Caco-2 (cell line): ENCODE measurements at regions not wholly inside any gene's neighbourhood (a gene's known extent, or its start where the extent isn't known, plus 50 kb on each side); places are given as distances from the start of the nearest gene placed in this dataset.

Source experiments
- BruUV-seq: library from RNA; stranded (reverse); fragments of 400-500 nt; replicated peaks from 2 replicates; lab custom pipeline; 2021; lab: Mats Ljungman, UMichigan
- CTCF ChIA-PET: fragments of 300-600 bp; sonication (Branson Sonifier 250); formaldehyde crosslinking; loops from one replicate; lab custom pipeline; 2022; ENCODE audit warnings: antibody characterized with exemption; lab: Charles Lee
- POLR2A ChIA-PET: fragments of 300-600 bp; sonication (Branson Sonifier 250); formaldehyde crosslinking; loops from one replicate; lab custom pipeline; 2022; ENCODE audit warnings: antibody characterized with exemption; lab: Charles Lee
- DNase-seq, 2 experiments: peaks; one replicate each; pipeline versions ENCODE4 v3.0.0 to v3.0.0-alpha.2; 2020 to 2022
- H3K27me3 ChIP-seq: replicated peaks from 2 replicates; pipeline ENCODE4 v1.6.0; 2011; ENCODE audit warnings: low read length; ENCODE audit not compliant: control insufficient read depth, insufficient read depth
- H3K36me3 ChIP-seq: 2 replicates; pipeline ENCODE4 v1.5.1; 2011; ENCODE audit warnings: low read length; ENCODE audit not compliant: control insufficient read depth, insufficient read depth
- H3K4me1 ChIP-seq: fragments of 250-450 bp; sonication (Bioruptor Pico); 2 replicates; pipeline ENCODE4 v1.5.1; 2020; ENCODE audit warnings: mild to moderate bottlenecking
- H3K4me3 ChIP-seq: 2 replicates; pipeline ENCODE4 v1.5.1; 2011; ENCODE audit warnings: low read depth, mild to moderate bottlenecking, control low read depth, low read length
- H3K9me3 ChIP-seq: fragments of 250-450 bp; sonication (Bioruptor Pico); 2 replicates; pipeline ENCODE4 v1.5.1; 2020; ENCODE audit warnings: mild to moderate bottlenecking, moderate library complexity
- H3K27ac Mint-ChIP-seq: one replicate; pipeline ENCODE4 v1.8.0; 2022; ENCODE audit warnings: mixed read lengths; ENCODE audit not compliant: unreplicated experiment
- H3K27me3 Mint-ChIP-seq: one replicate; pipeline ENCODE4 v1.8.0; 2022; ENCODE audit warnings: mixed read lengths; ENCODE audit not compliant: insufficient read depth, unreplicated experiment
- H3K36me3 Mint-ChIP-seq: one replicate; pipeline ENCODE4 v1.8.0; 2022; ENCODE audit warnings: mild to moderate bottlenecking, mixed read lengths; ENCODE audit not compliant: insufficient read depth, unreplicated experiment
- H3K4me1 Mint-ChIP-seq: one replicate; pipeline ENCODE4 v1.8.0; 2022; ENCODE audit warnings: low read depth, mixed read lengths; ENCODE audit not compliant: unreplicated experiment
- H3K4me3 Mint-ChIP-seq: one replicate; pipeline ENCODE4 v1.8.0; 2022; ENCODE audit warnings: mild to moderate bottlenecking, moderate library complexity, mixed read lengths; ENCODE audit not compliant: unreplicated experiment
- H3K9me3 Mint-ChIP-seq: one replicate; pipeline ENCODE4 v1.8.0; 2022; ENCODE audit warnings: mixed read lengths; ENCODE audit not compliant: unreplicated experiment
- CTCF ChIP-seq, 2 experiments: fragments of 200-600 bp in 1 of 2; IDR thresholded peaks; 1 replicate in 1 of 2; 2 replicates in 1 of 2; pipeline versions ENCODE4 v1.5.1 to v1.8.0; 2011 to 2022; ENCODE audit warnings: antibody characterized with exemption in 1 of 2, control low read depth in 1 of 2, inconsistent platforms in 1 of 2, low read depth in 1 of 2, low read length in 1 of 2, mild to moderate bottlenecking in 1 of 2, moderate library complexity in 1 of 2; ENCODE audit not compliant: insufficient read depth in 1 of 2, severe bottlenecking in 1 of 2, unreplicated experiment in 1 of 2
- intact Hi-C: fragments of 100-400 bp; cut with micrococcal nuclease; formaldehyde crosslinking; loops from one replicate; pipeline ENCODE4 v1.10.0; 2022; ENCODE audit not compliant: unreplicated experiment

GRCh38 chr20:33908336-33908735 is 85.4 kb upstream of the RALY start:
- no peak for TF ChIP-seq CTCF (IDR thresholded peaks at IDR 0.05; ENCODE audit: insufficient read depth in 1 of 2, low read depth in 1 of 2, low read length in 1 of 2, severe bottlenecking in 1 of 2, unreplicated experiment in 1 of 2)
- POLR2A ChIA-PET = interaction anchor here (1.0 kb wide), 1 partner anchor 204 kb away, joined by 3 read pairs; the partner anchor contains the start of gene EIF2S2
- peak; percentile 65 to 92 for DNase-seq
- H3K27me3 ChIP-seq = no peaks in the 10 kb centered on the region
- CTCF ChIA-PET = interaction anchor here (0.5 to 0.7 kb wide), 3 partner anchors 176 to 1603 kb away, joined by 3 to 9 read pairs (median 5); no protein-coding TSS in a partner anchor
- peaks cover 27% of the 10 kb centered on the region for H3K9me3 Mint-ChIP-seq
- H3K27me3 Mint-ChIP-seq = no peaks in the 10 kb centered on the region
- intact Hi-C loops = loop anchor here (2.0 to 5.0 kb wide), 2 partner anchors 84 to 176 kb away; partner anchors contain the start of genes RALY and ZNF341
- no peaks in the 10 kb centered on the region for H3K36me3 ChIP-seq
- peaks cover 7% of the 10 kb centered on the region for H3K36me3 Mint-ChIP-seq
- BruUV-seq = no TSS peak
- H3K4me3 ChIP-seq = no peak overlapping the region
- H3K4me1 Mint-ChIP-seq = peaks cover 37% of the 10 kb centered on the region
- peaks cover 12% of the 10 kb centered on the region for H3K9me3 ChIP-seq
- peaks cover 39% of the 10 kb centered on the region for H3K4me1 ChIP-seq
- H3K4me3 Mint-ChIP-seq = no peak overlapping the region
- H3K27ac Mint-ChIP-seq = peak overlapping the region; percentile 54

- H3K9me3 Mint-ChIP-seq = peaks cover 27% of the 10 kb centered on the region
- no peak overlapping the region for H3K4me3 Mint-ChIP-seq
- CTCF ChIA-PET = no interaction called here
- no peak for TF ChIP-seq CTCF (IDR thresholded peaks at IDR 0.05; ENCODE audit: insufficient read depth in 1 of 2, low read depth in 1 of 2, low read length in 1 of 2, severe bottlenecking in 1 of 2, unreplicated experiment in 1 of 2)
- peaks cover 41% of the 10 kb centered on the region for H3K4me1 Mint-ChIP-seq
- intact Hi-C loops = loop anchor here (2.0 to 5.0 kb wide), 2 partner anchors 84 to 177 kb away; partner anchors contain the start of genes RALY and ZNF341
- no peaks in the 10 kb centered on the region for H3K27me3 Mint-ChIP-seq
- Histone ChIP-seq H3K27me3 (no peaks in the 10 kb centered on the region), H3K36me3 (no peaks in the 10 kb centered on the region), H3K4me3 (no peak overlapping the region), H3K4me1 (peaks cover 39% of the 10 kb centered on the region), H3K9me3 (peaks cover 12% of the 10 kb centered on the region)
- H3K36me3 Mint-ChIP-seq = peaks cover 7% of the 10 kb centered on the region
- DNase-seq = no peak
- peak overlapping the region; percentile 87 for H3K27ac Mint-ChIP-seq
- BruUV-seq = no TSS peak
- POLR2A ChIA-PET = interaction anchor here (0.6 to 1.1 kb wide), 3 partner anchors 84 to 1631 kb away, joined by 3 read pairs; partner anchors contain the start of gene EIF2S2
Measured at GRCh38 chr20:33908868-33909267, 84.8 kb upstream of the RALY start.

GRCh38 chr20:33909331-33909921 is 84.3 kb upstream of the RALY start:
- H3K9me3 Mint-ChIP-seq = peaks cover 27% of the 10 kb centered on the region
- H3K36me3 Mint-ChIP-seq = peaks cover 7% of the 10 kb centered on the region
- no peak for TF ChIP-seq CTCF (IDR thresholded peaks at IDR 0.05; ENCODE audit: insufficient read depth in 1 of 2, low read depth in 1 of 2, low read length in 1 of 2, severe bottlenecking in 1 of 2, unreplicated experiment in 1 of 2)
- H3K36me3 ChIP-seq = no peaks in the 10 kb centered on the region
- no peak overlapping the region for H3K4me3 ChIP-seq
- H3K27me3 Mint-ChIP-seq = no peaks in the 10 kb centered on the region
- peak; percentile 86 to 88 for DNase-seq
- H3K27me3 ChIP-seq = no peaks in the 10 kb centered on the region
- H3K9me3 ChIP-seq = peaks cover 12% of the 10 kb centered on the region
- peak overlapping the region; percentile 87 for H3K27ac Mint-ChIP-seq
- POLR2A ChIA-PET = interaction anchor here (0.6 to 1.1 kb wide), 3 partner anchors 84 to 1631 kb away, joined by 3 read pairs; partner anchors contain the start of gene EIF2S2
- H3K4me3 Mint-ChIP-seq = peak overlapping the region; percentile 2
- intact Hi-C loops = loop anchor here (2.0 to 5.0 kb wide), 2 partner anchors 83 to 177 kb away; partner anchors contain the start of genes RALY and ZNF341
- no TSS peak for BruUV-seq
- peaks cover 39% of the 10 kb centered on the region for H3K4me1 ChIP-seq
- H3K4me1 Mint-ChIP-seq = peaks cover 41% of the 10 kb centered on the region
- CTCF ChIA-PET = interaction anchor here (0.6 to 1.3 kb wide), 2 partner anchors 30 to 412 kb away, joined by 4 to 13 read pairs; no protein-coding TSS in a partner anchor
